ENCODE measurements at regions not wholly inside any gene's neighbourhood (a gene's known extent, or its start where the extent isn't known, plus 50 kb on each side); places are given as distances from the start of the nearest gene placed in this dataset.

DNA sequence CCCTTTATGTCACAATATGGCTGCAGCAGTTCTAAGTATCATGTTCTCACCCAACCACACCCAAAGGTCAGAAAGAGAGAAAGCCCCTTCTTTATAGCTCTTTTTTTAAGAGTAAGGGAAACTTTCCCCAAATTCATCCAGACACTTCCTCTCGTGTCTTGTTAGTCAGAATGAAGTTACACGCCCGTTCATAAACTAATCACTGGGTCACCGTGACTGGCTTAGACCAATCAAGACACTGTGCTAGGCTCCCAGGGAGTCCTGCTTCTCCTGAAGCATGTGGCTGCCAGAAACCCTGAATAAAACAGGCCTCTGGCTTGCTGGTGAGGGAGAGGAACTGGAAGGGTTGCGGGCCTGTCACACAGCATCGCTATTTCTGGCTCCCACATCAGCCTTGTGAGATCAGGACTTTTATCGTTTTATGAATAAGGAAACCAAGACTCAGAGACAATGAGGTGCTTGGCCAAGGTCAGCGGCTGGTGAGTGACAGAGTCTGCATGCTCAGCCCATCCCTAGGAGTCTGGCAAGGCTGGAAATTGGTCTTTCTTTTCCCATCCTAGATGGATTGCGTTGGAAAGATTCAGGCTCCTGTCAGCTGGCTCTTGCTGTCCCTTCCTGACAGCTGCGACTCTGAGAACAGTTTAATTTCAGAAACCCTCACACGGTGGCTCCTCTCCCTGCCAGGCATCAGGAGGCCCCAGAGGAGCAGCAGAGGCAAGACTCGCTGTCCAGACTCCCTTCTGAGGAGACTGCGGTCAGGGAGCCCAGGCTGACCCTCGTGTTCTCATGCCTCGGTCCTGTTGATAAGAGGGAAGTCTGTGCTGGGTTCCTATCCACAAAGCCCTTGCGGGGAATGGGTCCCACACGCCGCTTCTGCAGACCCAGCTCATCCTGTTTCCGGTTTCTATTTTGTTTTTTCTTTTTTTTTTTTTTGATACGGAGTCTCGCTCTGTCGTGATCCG, 104.5 kb upstream of the TAF1B start:
- no peak for DNase-seq (ENCODE audit: low spot score)

- no peak for DNase-seq (ENCODE audit: low spot score)
These were observed 103.7 kb upstream of the TAF1B start for GRCh38 chr2:9739531-9739964.

GRCh38 chr2:9740382-9741073, 102.7 kb upstream of the TAF1B start:
- no peak for DNase-seq (ENCODE audit: low spot score)

GRCh38 chr2:9741110-9741509, 102.2 kb upstream of the TAF1B start:
- DNase-seq (ENCODE audit: low spot score), result no peak

GRCh38 chr2:9742601-9743000, 100.7 kb upstream of the TAF1B start:
- DNase-seq (ENCODE audit: low spot score), result no peak

DNA sequence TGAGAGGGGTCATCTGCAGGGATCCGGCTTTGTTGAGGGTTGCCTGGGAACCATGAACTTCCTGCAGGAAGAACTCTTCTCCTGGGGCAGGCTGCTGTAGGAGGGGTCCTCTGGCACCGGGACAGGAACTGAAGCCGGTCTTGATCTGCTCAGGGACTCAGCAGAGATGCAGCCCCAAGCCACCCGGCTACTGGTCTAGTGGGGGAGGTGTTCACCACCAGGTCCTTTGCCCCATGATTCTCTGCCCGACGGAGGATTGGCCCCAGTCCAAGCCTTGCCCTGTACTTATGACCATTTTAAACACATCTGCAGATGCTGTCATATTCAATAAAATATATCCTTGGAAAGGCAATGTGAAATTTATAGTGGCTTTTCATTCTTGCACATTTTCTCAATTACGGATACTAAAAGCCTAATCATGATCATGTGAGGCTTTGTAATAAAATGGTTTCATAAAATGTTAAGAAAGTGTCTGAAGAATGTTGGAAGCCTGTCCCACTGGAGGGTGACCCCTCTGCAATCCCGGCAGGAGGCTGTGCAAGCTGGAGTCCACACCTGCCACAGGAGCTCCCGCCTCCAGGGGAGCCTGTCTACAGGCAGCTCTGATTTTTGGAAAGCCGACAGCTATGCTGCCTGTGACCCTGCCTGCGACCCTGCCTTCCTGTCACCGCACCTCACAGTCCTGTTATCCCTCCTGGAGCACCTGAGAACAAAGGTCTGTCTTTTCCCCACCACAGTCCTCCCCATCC, 98.8 kb upstream of the TAF1B start:
- no peak for DNase-seq (ENCODE audit: low spot score)

GRCh38 chr2:9745153-9745899, 97.9 kb upstream of the TAF1B start:
- DNase-seq (ENCODE audit: low spot score), result no peak

DNA sequence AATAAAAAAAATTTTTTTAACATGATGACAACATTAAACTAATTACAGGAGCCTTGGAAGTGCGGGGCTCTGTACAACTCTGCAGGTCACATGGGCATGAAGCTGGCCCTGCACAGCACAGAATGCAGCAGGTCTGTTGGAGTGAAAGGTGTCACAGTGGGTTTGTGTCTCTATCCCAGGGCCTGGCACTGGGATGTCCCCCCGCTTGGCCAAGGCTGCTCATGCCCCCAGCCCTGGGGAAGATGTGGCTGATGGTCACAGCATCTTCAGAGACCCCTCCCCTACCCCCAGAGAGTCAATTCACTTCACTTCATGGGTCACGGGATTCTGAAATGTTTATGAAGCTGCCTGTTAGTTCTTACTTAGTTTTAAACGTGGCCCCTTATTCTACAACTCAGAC, 95.9 kb upstream of the TAF1B start:
- DNase-seq (ENCODE audit: low spot score), result no peak

GRCh38 chr2:9748577-9748976, 94.7 kb upstream of the TAF1B start:
- DNase-seq (ENCODE audit: low spot score), result no peak

GRCh38 chr2:9749546-9750223, 93.6 kb upstream of the TAF1B start:
- no peak for DNase-seq (ENCODE audit: low spot score)

DNA sequence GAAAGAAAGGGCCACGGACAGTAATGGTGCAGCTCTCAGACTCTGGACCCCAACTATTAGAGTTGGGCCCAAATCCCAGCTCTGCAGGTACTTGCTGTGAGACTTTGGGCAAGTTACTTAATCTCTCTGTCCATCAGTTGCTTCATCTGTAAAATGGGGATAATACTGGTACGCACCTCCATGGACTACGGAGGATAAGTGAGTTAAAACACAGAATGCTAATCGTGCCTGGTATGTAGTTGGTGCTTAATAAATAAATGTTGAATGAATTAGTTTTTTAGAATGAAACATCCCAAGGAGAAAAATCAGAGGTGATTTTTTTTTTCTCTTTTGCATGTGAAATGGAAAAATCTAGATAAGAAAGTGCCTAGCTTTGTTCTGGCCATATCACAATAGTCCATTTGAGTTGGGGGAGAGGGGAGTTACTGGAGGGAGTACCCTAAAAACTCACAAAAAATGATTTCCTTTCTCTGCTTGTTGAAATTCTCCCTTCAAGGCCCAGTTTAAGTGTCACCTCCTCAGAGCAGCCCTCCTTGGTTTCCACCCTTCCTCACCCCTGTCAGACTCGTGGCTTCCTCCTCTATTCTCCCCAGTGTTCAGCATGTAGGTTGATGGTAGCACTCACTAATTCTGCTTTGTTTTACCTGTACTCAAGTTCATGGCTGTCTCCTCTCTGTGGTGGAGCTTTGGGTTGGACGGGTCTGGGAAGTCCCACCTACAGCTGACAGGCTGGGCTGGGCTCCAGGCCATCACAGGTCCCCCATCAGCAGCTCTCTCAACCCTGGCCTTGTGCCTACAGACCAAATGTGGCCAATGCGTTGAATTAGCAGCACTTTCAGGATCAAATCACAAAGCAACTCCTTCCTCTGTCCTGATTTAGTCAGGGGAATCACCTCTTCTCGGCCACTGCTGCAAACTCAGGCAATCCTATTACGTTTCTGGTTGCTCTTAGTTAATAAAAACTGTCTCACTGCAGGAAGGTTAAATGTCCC, 92.8 kb upstream of the TAF1B start:
- DNase-seq (ENCODE audit: low spot score), result no peak

DNA sequence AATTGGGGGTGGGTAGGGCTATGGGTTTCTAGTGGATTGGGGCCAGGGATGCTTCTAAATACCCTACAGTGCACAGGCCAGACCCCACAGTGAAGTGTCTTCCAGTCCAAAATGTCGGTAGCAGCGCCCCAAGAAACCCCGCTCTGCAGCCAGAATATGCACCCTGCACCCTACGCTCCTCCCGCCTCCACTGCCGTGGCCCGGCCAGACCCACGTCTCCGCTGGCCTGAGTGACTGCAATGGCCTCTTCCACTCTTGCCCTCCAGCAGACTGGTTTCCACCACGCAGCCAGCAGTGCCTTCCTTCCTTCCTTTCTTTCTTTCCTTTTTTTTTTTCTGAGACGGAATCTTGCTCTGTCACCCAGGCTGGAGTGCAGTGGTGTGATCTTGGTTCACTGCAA, 91.4 kb upstream of the TAF1B start:
- DNase-seq (ENCODE audit: low spot score), result no peak

GRCh38 chr2:9752441-9753275, 90.6 kb upstream of the TAF1B start:
- no peak for DNase-seq (ENCODE audit: low spot score)

DNA sequence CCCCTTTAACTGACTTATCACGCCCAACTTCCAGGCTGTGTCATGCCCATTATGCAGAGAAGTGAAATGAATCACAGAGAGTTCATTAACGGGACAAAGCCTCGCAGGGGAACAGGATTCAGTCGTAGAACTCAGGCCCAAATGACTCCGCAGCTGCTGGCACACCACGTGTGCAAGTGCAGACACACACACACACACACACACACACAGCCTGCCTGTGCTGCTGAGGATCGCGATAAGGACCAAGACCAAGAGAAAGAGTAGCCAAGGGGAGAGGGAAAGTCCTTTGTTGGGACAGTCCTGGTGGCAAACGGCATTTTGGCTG, 90.0 kb upstream of the TAF1B start:
- DNase-seq (ENCODE audit: low spot score), result peak; percentile 53

DNA sequence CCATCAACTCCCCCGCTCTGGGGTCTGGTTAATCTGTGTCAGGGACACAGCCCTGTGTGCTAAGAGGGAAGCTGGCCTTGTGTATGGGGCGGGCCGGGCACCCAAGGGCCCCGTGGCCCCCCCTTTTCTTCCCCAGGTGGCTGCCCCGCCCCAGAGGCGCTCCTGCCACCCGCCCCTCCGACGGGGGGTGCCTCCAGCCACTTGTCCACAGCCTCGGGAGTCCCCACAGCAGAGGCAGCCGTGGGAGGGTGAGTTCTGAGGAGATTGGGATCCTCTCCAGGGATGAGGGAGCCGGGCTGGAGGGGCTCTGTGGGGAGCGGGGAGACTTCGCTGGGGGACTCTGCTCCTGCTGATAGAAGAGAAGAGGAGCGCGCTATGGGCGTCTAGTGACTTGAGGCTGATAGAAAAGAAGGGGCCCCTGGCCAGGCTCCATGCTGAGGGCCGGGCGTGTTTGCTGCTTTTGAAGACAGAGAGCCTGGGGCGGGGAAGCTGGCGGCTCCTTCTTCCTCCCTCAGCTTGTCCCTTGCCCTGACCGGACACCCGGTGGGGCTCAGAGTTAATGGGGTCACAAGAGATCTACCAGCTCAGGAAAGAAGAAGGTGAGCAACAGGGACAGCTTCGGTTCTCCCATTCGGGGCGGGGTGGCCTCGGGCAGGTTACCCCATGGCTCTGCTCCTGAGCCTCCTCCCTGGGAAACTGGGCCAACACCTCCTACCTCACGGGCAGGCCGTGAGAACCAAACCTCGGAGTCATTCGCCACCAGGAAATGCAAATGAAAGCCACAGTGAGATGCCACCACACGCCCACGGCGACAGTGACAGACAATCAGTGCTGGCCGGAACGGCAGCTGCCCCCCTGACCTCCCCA, 89.4 kb upstream of the TAF1B start:
- DNase-seq (ENCODE audit: low spot score), result no peak

- DNase-seq (ENCODE audit: low spot score), result no peak
These were observed 88.8 kb upstream of the TAF1B start for GRCh38 chr2:9754532-9754887.

- DNase-seq (ENCODE audit: low spot score), result no peak
These were observed 88.3 kb upstream of the TAF1B start for GRCh38 chr2:9755008-9755407.

DNA sequence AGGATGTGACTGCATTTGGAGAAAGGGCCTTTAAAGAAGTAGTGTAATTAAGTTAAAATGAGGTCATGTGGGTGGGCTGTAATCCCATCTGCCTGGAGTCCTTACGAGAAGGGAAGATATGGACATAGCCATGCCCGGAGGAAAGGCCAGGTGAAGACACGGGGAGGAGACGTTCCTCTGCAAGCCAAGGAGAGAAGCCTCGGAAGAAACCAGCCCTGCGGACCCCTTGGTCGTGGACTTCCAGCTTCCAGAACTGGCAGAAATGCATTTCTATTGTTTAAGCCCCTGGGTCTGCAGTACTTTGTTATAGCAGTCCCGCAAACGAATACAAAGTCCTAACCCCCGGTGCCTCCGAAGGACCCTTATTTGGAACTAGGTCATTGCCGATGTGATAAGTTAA, 87.6 kb upstream of the TAF1B start:
- DNase-seq (ENCODE audit: low spot score), result no peak

Data from pons (tissue), 1 donor.